ENCODE measurements at regions not wholly inside any gene's neighbourhood (a gene's known extent, or its start where the extent isn't known, plus 50 kb on each side); places are given as distances from the start of the nearest gene placed in this dataset.

GRCh38 chr4:73684097-73684496, 56.3 kb upstream of the CXCL8 start:
- Histone ChIP-seq H3K4me3 (replicated peaks in 1 of 3; ENCODE audit: insufficient read depth in 1 of 3, low read depth in 2 of 3, low read length in 3 of 3) (no peak overlapping the region), H3K9ac (ENCODE audit: insufficient read depth, low read depth, low read length) (no peak overlapping the region), H2AFZ (ENCODE audit: low read length) (no peak overlapping the region), H3K79me2 (ENCODE audit: insufficient read depth, low read length) (no peaks in the 10 kb centered on the region), H3K27me3 (ENCODE audit: control insufficient read depth in 1 of 2, insufficient read depth in 2 of 2, low read length in 2 of 2) (no peaks in the 10 kb centered on the region; a peak in 1 of 5 replicates), H4K20me1 (ENCODE audit: insufficient read depth, low read length) (no peaks in the 10 kb centered on the region), H3K4me1 (ENCODE audit: insufficient read depth, low read length) (no peaks in the 10 kb centered on the region), H3K4me2 (ENCODE audit: low read depth, low read length) (no peak overlapping the region), H3K9me3 (ENCODE audit: low read length) (no peaks in the 10 kb centered on the region), H3K27ac (ENCODE audit: extremely low read length, insufficient read depth, low read length) (no peak overlapping the region), H3K36me3 (replicated peaks in 1 of 2; ENCODE audit: control insufficient read depth in 1 of 2, insufficient read depth in 2 of 2, low read length in 2 of 2) (no peaks in the 10 kb centered on the region)
- intact Hi-C loops (cut with micrococcal nuclease; ENCODE audit: unreplicated experiment) (no loop called here), in situ Hi-C loops (cut with HindIII; ENCODE audit: extremely low pct_ligation_motif_present, low pct_unique_long_range_greater_than_20kb) (no loop called here)
- BruUV-seq (replicated peaks), result no TSS peak
- ATAC-seq (no peak), FAIRE-seq (no peak), DNase-seq (ENCODE audit: low spot score) (no peak)
- WGBS (ENCODE audit: low lambda C conversion rate), result 0% methylated on average over 1 of the region's 1 CpG
- TF ChIP-seq ZFY (CRISPR knock-in tag; IDR thresholded peaks at IDR 0.05), result no peak
- TF ChIP-seq ZBTB2 (CRISPR knock-in tag; IDR thresholded peaks at IDR 0.05; ENCODE audit: low read depth), result no peak
- no peak for TF ChIP-seq ZFP90 (CRISPR knock-in tag; IDR thresholded peaks at IDR 0.05; ENCODE audit: borderline replicate concordance)
- TF ChIP-seq ZHX1 (CRISPR knock-in tag; IDR thresholded peaks at IDR 0.05; ENCODE audit: low read depth), result no peak
- TF ChIP-seq ZNF782 (CRISPR knock-in tag; IDR thresholded peaks at IDR 0.05; ENCODE audit: borderline replicate concordance), result no peak
- no peak for TF ChIP-seq ZNF121 (CRISPR knock-in tag; IDR thresholded peaks at IDR 0.05)
- no peak for TF ChIP-seq HOXA5 (CRISPR knock-in tag; IDR thresholded peaks at IDR 0.05)
- no peak for TF ChIP-seq ZNF597 (CRISPR knock-in tag; IDR thresholded peaks at IDR 0.05)
- TF ChIP-seq DMAP1 (CRISPR knock-in tag; IDR thresholded peaks at IDR 0.05), result no peak
- TF ChIP-seq MTF2 (CRISPR knock-in tag; IDR thresholded peaks at IDR 0.05; ENCODE audit: borderline replicate concordance), result no peak
- no peak for TF ChIP-seq MAFF (IDR thresholded peaks at IDR 0.05; ENCODE audit: low read depth, low read length)
- TF ChIP-seq SUZ12 (IDR thresholded peaks at IDR 0.05; ENCODE audit: low read depth, low read length), result no peak
- no peak for TF ChIP-seq HNF4A (CRISPR knock-in tag; IDR thresholded peaks at IDR 0.05)
- TF ChIP-seq ZNF296 (CRISPR knock-in tag; conservative IDR thresholded peaks at IDR 0.05), result no peak
- TF ChIP-seq RFX1 (IDR thresholded peaks at IDR 0.05), result no peak
- TF ChIP-seq ZBTB43 (CRISPR knock-in tag; conservative IDR thresholded peaks at IDR 0.05), result no peak
- no peak for TF ChIP-seq NCOA2 (CRISPR knock-in tag; IDR thresholded peaks at IDR 0.05)
- TF ChIP-seq YY1 (IDR thresholded peaks at IDR 0.05; ENCODE audit: insufficient read depth, insufficient replicate concordance, low read depth, low read length), result no peak
- POLR2A ChIA-PET, result no interaction called here
- CTCF ChIA-PET (ENCODE audit: low intra/inter-chr PET ratio, low total read pairs), result no interaction called here
